ENCODE measurements at regions not wholly inside any gene's neighbourhood (a gene's known extent, or its start where the extent isn't known, plus 50 kb on each side); places are given as distances from the start of the nearest gene placed in this dataset.

DNA sequence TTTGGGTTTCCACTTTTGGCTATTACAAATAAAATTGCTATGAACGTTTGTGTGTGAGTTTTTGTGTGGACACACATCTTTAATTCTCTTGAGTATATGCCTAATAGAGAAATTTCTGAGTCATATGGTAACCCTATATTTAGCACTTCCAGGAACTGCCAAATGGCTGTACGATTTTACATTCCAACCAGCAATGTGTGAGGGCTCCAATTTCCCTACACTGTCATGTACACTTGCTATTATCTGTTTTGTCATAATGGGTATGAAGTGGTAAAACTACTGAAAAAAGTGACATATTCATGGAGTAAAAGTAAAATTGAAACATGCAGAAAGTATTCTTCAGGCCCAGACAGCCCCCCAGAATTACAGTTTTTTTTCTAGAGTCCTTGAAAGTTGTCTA, 59.6 kb upstream of the ESR1 start:
- CTCF ChIA-PET, result no interaction called here
- TF ChIP-seq ZNF384 (IDR thresholded peaks at IDR 0.05) (no peak), TARDBP (IDR thresholded peaks at IDR 0.05) (no peak), FOXK2 (IDR thresholded peaks at IDR 0.05) (no peak), LEF1 (IDR thresholded peaks at IDR 0.05; ENCODE audit: borderline replicate concordance) (no peak), HDGF (IDR thresholded peaks at IDR 0.05; ENCODE audit: borderline replicate concordance) (no peak), FOXA1 (IDR thresholded peaks at IDR 0.05) (no peak), SUZ12 (IDR thresholded peaks at IDR 0.05) (no peak), ELF4 (IDR thresholded peaks at IDR 0.05) (no peak), L3MBTL2 (conservative IDR thresholded peaks at IDR 0.05) (no peak), BHLHE40 (IDR thresholded peaks at IDR 0.05; ENCODE audit: borderline replicate concordance) (no peak), CTBP1 (IDR thresholded peaks at IDR 0.05; ENCODE audit: borderline replicate concordance) (no peak), FOXM1 (IDR thresholded peaks at IDR 0.05; ENCODE audit: borderline replicate concordance) (no peak), NFRKB (IDR thresholded peaks at IDR 0.05) (no peak), SP1 (IDR thresholded peaks at IDR 0.05) (no peak), PKNOX1 (IDR thresholded peaks at IDR 0.05) (no peak), ARNT (IDR thresholded peaks at IDR 0.05) (no peak)
- POLR2A ChIA-PET, result no interaction called here
- no peak for DNase-seq (ENCODE audit: extremely low spot score)

- no peak for DNase-seq (ENCODE audit: extremely low spot score)
- no peak for TF ChIP-seq SP1 (IDR thresholded peaks at IDR 0.05)
- no peak for TF ChIP-seq FOXA1 (IDR thresholded peaks at IDR 0.05)
- no peak for TF ChIP-seq L3MBTL2 (conservative IDR thresholded peaks at IDR 0.05)
- TF ChIP-seq PKNOX1 (IDR thresholded peaks at IDR 0.05), result no peak
- no peak for TF ChIP-seq LEF1 (IDR thresholded peaks at IDR 0.05; ENCODE audit: borderline replicate concordance)
- no peak for TF ChIP-seq ELF4 (IDR thresholded peaks at IDR 0.05)
- TF ChIP-seq BHLHE40 (IDR thresholded peaks at IDR 0.05; ENCODE audit: borderline replicate concordance), result no peak
- no peak for TF ChIP-seq HDGF (IDR thresholded peaks at IDR 0.05; ENCODE audit: borderline replicate concordance)
- TF ChIP-seq FOXM1 (IDR thresholded peaks at IDR 0.05; ENCODE audit: borderline replicate concordance), result no peak
- TF ChIP-seq CTBP1 (IDR thresholded peaks at IDR 0.05; ENCODE audit: borderline replicate concordance), result no peak
- TF ChIP-seq SUZ12 (IDR thresholded peaks at IDR 0.05), result no peak
- TF ChIP-seq ARNT (IDR thresholded peaks at IDR 0.05), result no peak
- no peak for TF ChIP-seq ZNF384 (IDR thresholded peaks at IDR 0.05)
- TF ChIP-seq FOXK2 (IDR thresholded peaks at IDR 0.05), result no peak
- no peak for TF ChIP-seq TARDBP (IDR thresholded peaks at IDR 0.05)
- no peak for TF ChIP-seq NFRKB (IDR thresholded peaks at IDR 0.05)
- POLR2A ChIA-PET, result no interaction called here
- CTCF ChIA-PET, result no interaction called here
Measured at GRCh38 chr6:151749341-151749740, 58.1 kb upstream of the ESR1 start.

- CTCF ChIA-PET, result interaction anchor here (0.8 to 0.9 kb wide), 2 partner anchors 12 to 371 kb away, joined by 3 to 12 read pairs; no protein-coding TSS in a partner anchor
- POLR2A ChIA-PET, result no interaction called here
Measured at GRCh38 chr6:151753581-151753980, 53.9 kb upstream of the ESR1 start.

GRCh38 chr6:151757506-151757955, 50.0 kb upstream of the ESR1 start:
- POLR2A ChIA-PET, result no interaction called here
- TF ChIP-seq ELF4 (IDR thresholded peaks at IDR 0.05) (no peak), SUZ12 (IDR thresholded peaks at IDR 0.05) (no peak), PKNOX1 (IDR thresholded peaks at IDR 0.05) (no peak)
- CTCF ChIA-PET, result no interaction called here
- no peak for DNase-seq (ENCODE audit: extremely low spot score)

More at GRCh38 chr6:151753581-151753980, 53.9 kb upstream of the ESR1 start:
- DNase-seq (ENCODE audit: extremely low spot score), result no peak
- no peak for TF ChIP-seq NFRKB (IDR thresholded peaks at IDR 0.05)
- TF ChIP-seq FOXA1 (IDR thresholded peaks at IDR 0.05), result no peak
- TF ChIP-seq CTBP1 (IDR thresholded peaks at IDR 0.05; ENCODE audit: borderline replicate concordance), result no peak
- no peak for TF ChIP-seq ARNT (IDR thresholded peaks at IDR 0.05)
- TF ChIP-seq SP1 (IDR thresholded peaks at IDR 0.05), result no peak
- no peak for TF ChIP-seq L3MBTL2 (conservative IDR thresholded peaks at IDR 0.05)
- no peak for TF ChIP-seq FOXK2 (IDR thresholded peaks at IDR 0.05)
- TF ChIP-seq PKNOX1 (IDR thresholded peaks at IDR 0.05), result no peak
- no peak for TF ChIP-seq ZNF384 (IDR thresholded peaks at IDR 0.05)
- TF ChIP-seq TARDBP (IDR thresholded peaks at IDR 0.05), result no peak
- no peak for TF ChIP-seq BHLHE40 (IDR thresholded peaks at IDR 0.05; ENCODE audit: borderline replicate concordance)
- no peak for TF ChIP-seq FOXM1 (IDR thresholded peaks at IDR 0.05; ENCODE audit: borderline replicate concordance)
- TF ChIP-seq LEF1 (IDR thresholded peaks at IDR 0.05; ENCODE audit: borderline replicate concordance), result no peak
- TF ChIP-seq ELF4 (IDR thresholded peaks at IDR 0.05), result no peak
- no peak for TF ChIP-seq SUZ12 (IDR thresholded peaks at IDR 0.05)
- TF ChIP-seq HDGF (IDR thresholded peaks at IDR 0.05; ENCODE audit: borderline replicate concordance), result no peak
